Islet of Langerhans (tissue), 1 donor: ENCODE measurements at regions not wholly inside any gene's neighbourhood (a gene's known extent, or its start where the extent isn't known, plus 50 kb on each side); places are given as distances from the start of the nearest gene placed in this dataset.
"Not testable (repeated sequence)": the region's sequence is repeated elsewhere in the genome, so short reads cannot be mapped to it uniquely, and the experiment has no call there.

Experiments used
- FAIRE-seq: peaks from one replicate; lab custom pipeline; 2011; peaks lifted over from hg19 to GRCh38; lab: Jason Lieb, UNC

GRCh38 chr7:17396692-17397091, 98.2 kb downstream of the AHR start:
- FAIRE-seq = no peak

GRCh38 chr7:17401791-17402627, 103.6 kb downstream of the AHR start:
- no peak for FAIRE-seq

DNA sequence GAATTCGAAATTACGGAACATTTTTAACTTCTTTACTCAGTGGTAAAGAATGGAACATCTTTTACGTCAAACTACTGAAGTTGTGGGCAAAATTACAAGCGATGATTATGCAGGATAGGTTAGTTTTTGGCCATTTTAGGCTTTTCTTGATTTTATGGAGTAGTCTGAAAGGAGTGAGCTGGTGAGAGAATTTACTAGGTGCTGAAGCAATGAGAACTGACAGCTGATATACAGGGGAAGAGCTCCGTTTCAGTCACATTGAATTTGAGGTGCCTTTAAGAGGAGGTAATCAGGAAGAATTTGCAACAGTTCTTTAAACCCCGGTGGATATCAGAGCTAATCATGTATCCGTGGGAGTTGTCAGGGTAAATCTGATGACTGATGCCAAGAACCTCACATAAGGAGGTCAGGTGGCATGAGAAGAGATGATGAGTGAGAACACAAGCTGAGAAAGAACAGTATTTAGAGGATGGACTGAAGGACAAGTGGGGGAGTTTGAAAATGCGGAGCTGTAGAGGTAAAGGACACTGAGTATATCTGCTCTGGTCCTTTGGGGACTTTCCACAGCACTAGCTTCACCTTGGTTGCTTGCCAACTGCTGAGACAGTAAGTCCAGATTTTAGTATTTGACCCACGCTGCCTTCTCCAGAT, 104.3 kb downstream of the AHR start:
- FAIRE-seq = no peak

DNA sequence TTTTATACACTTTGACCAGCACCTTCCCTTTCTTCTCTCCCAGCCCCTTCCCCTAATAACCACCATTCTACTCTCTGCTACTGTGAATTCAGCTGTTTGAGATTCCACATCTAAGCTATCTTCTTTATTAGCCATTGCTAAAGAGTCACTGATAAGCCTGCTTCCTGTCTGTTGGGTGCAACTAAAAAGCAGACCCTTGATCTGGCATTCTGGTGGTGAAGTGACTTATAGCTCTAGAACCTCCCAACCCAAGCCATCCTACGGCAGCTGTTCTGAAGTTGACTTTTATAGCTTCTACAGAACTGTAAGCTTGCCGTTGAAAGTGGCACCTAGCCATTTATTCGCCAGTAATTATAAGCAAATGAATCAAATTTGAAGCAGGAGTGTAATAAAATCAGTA, 105.6 kb downstream of the AHR start:
- FAIRE-seq = no peak

GRCh38 chr7:17405786-17406185, 107.3 kb downstream of the AHR start:
- no peak for FAIRE-seq

GRCh38 chr7:17406738-17407137, 108.3 kb downstream of the AHR start:
- FAIRE-seq = no peak

DNA sequence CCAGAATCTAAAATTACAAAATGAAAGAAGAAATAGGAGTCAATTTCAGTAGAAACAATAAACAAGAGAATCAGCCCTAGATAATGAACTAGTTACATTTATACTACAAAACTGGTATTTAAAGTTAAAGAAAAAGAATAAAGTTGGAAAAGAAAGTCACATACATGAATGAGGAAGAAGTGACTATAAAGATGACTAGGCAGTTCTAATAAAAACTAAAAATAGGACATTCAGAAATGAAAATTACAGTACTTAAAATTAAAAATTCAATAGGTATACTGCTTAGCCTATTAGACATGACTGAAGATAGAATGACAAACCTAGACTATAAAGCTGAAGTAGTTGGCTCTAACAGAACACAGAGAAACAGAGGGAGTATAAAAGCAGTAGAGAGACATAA, 108.8 kb downstream of the AHR start:
- no peak for FAIRE-seq

DNA sequence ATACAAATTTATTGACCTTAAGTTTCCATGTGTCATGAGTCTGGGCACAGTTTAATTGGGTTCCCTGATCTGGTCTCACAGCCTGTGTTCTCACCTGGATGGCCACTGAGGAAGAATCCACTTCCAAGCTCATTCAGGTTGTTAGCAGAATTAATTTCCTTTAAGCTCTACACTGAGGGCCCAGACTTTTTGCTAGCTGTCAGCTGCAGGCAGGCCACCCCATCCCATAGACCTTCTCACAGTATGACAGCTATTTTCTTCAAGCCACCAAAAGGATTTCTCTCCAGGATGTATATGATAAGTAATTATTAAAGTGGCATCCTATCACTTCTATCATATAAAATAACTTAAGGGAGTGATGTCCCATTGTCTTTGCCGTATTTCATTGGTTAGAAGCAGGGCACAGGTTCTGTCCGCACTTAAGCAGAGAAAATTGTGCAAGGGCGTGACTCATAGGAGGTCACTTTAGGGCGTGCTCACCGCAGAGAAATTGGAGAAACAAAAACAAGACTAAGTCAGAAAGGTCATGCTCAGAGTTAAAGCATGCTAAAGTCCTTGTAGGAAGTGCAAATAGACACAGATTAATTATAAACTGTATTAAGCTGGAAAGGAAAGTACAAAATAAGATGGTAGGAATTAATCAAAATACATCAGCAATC, 109.9 kb downstream of the AHR start:
- FAIRE-seq = peak; percentile 5

- FAIRE-seq = peak; percentile 5
Observed at GRCh38 chr7:17408904-17409290, 110.4 kb downstream of the AHR start.

GRCh38 chr7:17411922-17412321, 113.5 kb downstream of the AHR start:
- FAIRE-seq = no peak

- FAIRE-seq = no peak
Observed at GRCh38 chr7:17412883-17413282, 114.4 kb downstream of the AHR start.

- no peak for FAIRE-seq
Observed at GRCh38 chr7:17415955-17416354, 117.5 kb downstream of the AHR start.

- not testable (repeated sequence) for FAIRE-seq
Observed at GRCh38 chr7:17420308-17421015, 122.0 kb downstream of the AHR start.

DNA sequence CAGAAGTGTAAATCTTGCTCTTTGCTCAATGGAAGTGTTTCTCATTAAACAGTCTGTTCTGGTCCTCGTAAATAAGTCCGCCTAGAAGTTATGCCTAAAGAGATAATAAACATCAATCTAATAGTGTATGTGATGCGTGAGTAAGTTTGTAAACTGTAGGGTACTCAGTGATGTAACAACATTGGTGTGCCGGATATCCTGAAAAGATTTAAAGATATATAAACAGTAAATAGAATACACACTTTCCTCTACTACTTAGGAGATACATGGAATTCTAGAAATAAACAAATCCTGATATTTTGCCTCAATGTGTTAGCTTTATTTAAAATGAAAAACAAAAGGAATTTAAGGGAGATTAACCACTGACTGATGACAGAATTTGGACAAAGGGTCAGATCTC, 123.5 kb downstream of the AHR start:
- peak; percentile 38 for FAIRE-seq

- no peak for FAIRE-seq
Observed at GRCh38 chr7:17422966-17423365, 124.5 kb downstream of the AHR start.

GRCh38 chr7:17427924-17428323, 129.5 kb downstream of the AHR start:
- FAIRE-seq = no peak

- FAIRE-seq = no peak
Observed at GRCh38 chr7:17429579-17429978, 131.1 kb downstream of the AHR start.

DNA sequence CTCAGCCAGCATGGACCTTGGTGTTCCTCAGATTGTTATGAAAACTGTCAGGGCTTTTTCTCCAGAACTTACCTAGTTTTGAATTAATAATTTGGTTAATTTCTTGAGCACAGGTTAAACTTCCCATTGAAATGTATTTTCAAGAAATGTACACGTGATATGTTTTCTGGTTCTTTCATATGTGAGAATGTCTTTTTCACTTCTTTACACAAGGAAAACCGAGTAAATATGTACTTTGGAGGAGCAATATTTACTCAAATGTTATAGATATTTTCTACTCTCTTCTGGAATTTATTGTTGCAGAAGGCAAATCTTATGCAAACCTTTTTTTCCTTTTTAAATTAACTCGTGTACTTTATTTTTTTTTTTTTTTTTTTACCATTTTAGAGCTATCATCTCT, 134.3 kb downstream of the AHR start:
- peak; percentile 9 for FAIRE-seq

DNA sequence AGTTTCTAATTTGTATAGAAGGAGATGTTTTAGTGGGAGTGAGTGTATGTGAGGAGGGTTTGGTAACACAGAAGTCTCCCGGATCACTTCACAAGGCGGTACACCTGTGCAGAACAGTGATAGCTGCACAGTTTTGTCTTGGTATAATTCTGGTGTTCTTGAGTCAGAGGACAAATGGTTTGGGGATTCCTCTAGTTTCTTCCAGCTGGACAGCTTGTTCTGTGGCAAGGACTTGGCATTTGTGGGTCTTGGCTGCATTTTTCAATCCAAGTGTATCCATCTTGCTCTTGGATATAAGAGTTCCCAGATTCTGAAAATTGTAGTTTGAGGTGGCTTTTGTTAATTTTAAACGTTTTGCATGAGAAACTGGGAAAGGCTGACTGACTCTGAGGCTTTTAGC, 135.7 kb downstream of the AHR start:
- no peak for FAIRE-seq

DNA sequence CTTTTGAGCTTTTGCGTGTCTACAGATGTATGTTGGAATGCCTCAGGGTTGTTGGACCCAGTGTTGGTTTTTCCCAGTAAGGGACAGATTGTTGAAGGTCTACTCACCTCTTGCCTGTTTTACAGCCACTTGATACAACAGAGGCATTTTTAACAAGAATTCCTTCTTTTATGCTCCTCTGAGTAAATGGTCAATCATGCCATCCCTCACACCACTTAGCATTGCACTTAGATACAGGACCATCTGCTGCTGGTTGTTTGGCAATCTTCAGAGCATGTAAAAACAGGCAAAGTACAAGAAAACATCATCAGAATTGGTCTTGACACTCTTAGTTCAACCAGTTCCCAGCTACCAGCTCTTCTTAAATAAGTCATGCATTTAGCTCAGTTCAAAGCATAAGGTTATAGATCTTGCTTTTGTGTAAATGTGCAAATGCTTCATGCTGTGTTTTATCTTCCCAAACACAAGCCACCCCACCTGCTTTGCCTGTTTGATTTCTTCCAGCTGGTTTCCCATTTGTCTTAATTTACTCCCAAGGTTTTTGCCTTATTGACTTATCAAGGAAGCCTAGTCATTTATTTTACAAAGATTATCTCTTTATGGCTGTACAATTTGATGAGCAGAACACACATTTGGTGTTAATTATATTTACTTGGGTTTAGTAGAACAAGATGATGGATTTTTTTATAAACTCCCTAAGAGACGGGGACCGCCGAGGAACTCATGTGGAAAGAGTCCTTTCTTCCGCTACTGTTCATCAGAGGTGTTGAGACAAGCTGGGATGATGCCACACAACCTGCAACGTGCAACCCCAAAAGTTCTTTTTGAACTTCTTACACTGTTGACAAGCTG, 136.6 kb downstream of the AHR start:
- peak; percentile 96 for FAIRE-seq

DNA sequence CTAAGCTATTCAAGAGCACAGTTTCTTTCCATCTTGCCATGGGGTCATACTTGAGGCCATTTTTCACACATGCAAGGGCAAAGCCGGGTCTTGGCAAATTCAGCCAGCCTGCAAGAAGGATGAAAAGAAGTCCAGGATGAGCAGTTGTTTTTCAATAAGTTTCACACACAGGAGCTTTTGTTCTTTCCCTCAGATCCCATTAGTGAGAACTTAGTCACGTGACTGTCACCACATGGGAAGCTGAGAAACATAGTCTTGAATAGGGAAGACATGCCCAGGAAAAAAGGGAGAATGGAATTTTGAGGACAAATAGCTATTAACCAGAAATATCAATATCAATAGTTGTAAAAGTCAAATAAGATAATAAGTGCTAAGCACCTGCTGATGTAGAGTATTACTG, 137.7 kb downstream of the AHR start:
- FAIRE-seq = no peak

DNA sequence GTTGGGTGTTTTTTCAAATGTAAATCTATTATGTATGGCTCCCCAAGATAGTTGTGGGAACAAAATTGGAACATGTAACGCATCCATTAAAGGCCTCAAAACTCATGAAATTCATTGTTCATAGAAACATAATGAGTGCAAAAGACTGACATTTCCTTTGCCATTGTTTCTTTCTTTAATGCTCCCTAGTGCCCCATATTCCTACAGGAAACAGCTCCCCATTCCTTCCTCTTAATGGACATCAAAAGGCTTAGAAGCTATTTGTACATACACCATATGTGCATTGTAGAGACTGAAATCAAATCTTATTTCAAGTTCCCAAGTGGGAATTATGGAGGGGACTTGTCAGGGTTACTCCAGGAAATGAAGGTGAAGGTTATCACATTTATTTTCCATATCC, 139.1 kb downstream of the AHR start:
- FAIRE-seq = no peak
